GM19397 (cell line): ENCODE measurements at regions not wholly inside any gene's neighbourhood (a gene's known extent, or its start where the extent isn't known, plus 50 kb on each side); places are given as distances from the start of the nearest gene placed in this dataset.

Experiments used
- ATAC-seq: cut with Tn5 transposase; IDR thresholded peaks from one replicate; pipeline ENCODE4 v1.9.1; 2021; ENCODE audit warnings: mild to moderate bottlenecking, moderate library complexity; ENCODE audit not compliant: unreplicated experiment

GRCh38 chr18:46318356-46318755, 214.2 kb downstream of the HAUS1 start:
- ATAC-seq: no peak

- ATAC-seq: no peak
Measured at GRCh38 chr18:46319783-46320182, 215.6 kb downstream of the HAUS1 start.

- no peak for ATAC-seq
Measured at GRCh38 chr18:46320297-46320696, 216.1 kb downstream of the HAUS1 start.

- ATAC-seq: no peak
Measured at GRCh38 chr18:46320928-46321711, 216.9 kb downstream of the HAUS1 start.

- no peak for ATAC-seq
Measured at GRCh38 chr18:46321955-46322354, 217.8 kb downstream of the HAUS1 start.

GRCh38 chr18:46322411-46322891, 218.3 kb downstream of the HAUS1 start:
- ATAC-seq: no peak

- ATAC-seq: no peak
Measured at GRCh38 chr18:46322941-46323340, 218.8 kb downstream of the HAUS1 start.

- no peak for ATAC-seq
Measured at GRCh38 chr18:46324087-46324955, 220.1 kb downstream of the HAUS1 start.

- ATAC-seq: no peak
Measured at GRCh38 chr18:46325895-46326294, 221.7 kb downstream of the HAUS1 start.

GRCh38 chr18:46329736-46330246, 225.6 kb downstream of the HAUS1 start:
- ATAC-seq: no peak

GRCh38 chr18:46331316-46331715, 227.1 kb downstream of the HAUS1 start:
- no peak for ATAC-seq

GRCh38 chr18:46332286-46332801, 228.2 kb downstream of the HAUS1 start:
- no peak for ATAC-seq

GRCh38 chr18:46332921-46333341, 228.7 kb downstream of the HAUS1 start:
- no peak for ATAC-seq

- ATAC-seq: peak; percentile 51
Measured at GRCh38 chr18:46333431-46334135, 229.4 kb downstream of the HAUS1 start.

GRCh38 chr18:46334868-46335281, 230.7 kb downstream of the HAUS1 start:
- ATAC-seq: no peak

GRCh38 chr18:46335534-46336101, 231.4 kb downstream of the HAUS1 start:
- no peak for ATAC-seq

- ATAC-seq: no peak
Measured at GRCh38 chr18:46336278-46337111, 232.3 kb downstream of the HAUS1 start.

- no peak for ATAC-seq
Measured at GRCh38 chr18:46337271-46337670, 233.1 kb downstream of the HAUS1 start.

- ATAC-seq: no peak
Measured at GRCh38 chr18:46338205-46338604, 234.0 kb downstream of the HAUS1 start.
